Activated naive CD8-positive, alpha-beta T cell treated with anti-CD3 and anti-CD28 coated beads, Interleukin-2, amount 10 ng/mL, durations not matched to agents 7 days and 5 days (primary cell): ENCODE measurements at regions not wholly inside any gene's neighbourhood (a gene's known extent, or its start where the extent isn't known, plus 50 kb on each side); places are given as distances from the start of the nearest gene placed in this dataset.
"Not testable (repeated sequence)": the region's sequence is repeated elsewhere in the genome, so short reads cannot be mapped to it uniquely, and the experiment has no call there.

Source experiments
- ATAC-seq: fragments of 150-1000 bp; cut with Tn5 transposase; one replicate; pipeline ENCODE4 v1.10.0; 2021; ENCODE audit warnings: low read depth, moderate library complexity
- POLR2A ChIA-PET: fragments of 350-600 bp; sonication (Branson Sonifier 250); formaldehyde crosslinking; loops from one replicate; lab custom pipeline; 2021; ENCODE audit warnings: antibody characterized with exemption; lab: Charles Lee
- DNase-seq: peaks from one replicate; pipeline ENCODE4 v3.0.0; 2021
- H3K27ac Mint-ChIP-seq: one replicate; pipeline ENCODE4 v1.8.0; 2022; ENCODE audit warnings: mild to moderate bottlenecking, mixed read lengths
- H3K27me3 Mint-ChIP-seq: one replicate; pipeline ENCODE4 v1.8.0; 2022; ENCODE audit warnings: mild to moderate bottlenecking, moderate library complexity, mixed read lengths
- H3K36me3 Mint-ChIP-seq: one replicate; pipeline ENCODE4 v1.8.0; 2021; ENCODE audit warnings: mild to moderate bottlenecking, mixed read lengths
- H3K4me1 Mint-ChIP-seq: one replicate; pipeline ENCODE4 v1.8.0; 2021; ENCODE audit warnings: mixed read lengths
- H3K4me3 Mint-ChIP-seq: one replicate; pipeline ENCODE4 v1.8.0; 2022; ENCODE audit warnings: mild to moderate bottlenecking, moderate library complexity, mixed read lengths
- H3K9me3 Mint-ChIP-seq: one replicate; pipeline ENCODE4 v1.8.0; 2021; ENCODE audit warnings: mixed read lengths

GRCh38 chr9:39463696-39464095 is 108.2 kb downstream of the SPATA31A1 start:
- H3K27me3 Mint-ChIP-seq, POLR2A ChIA-PET, H3K27ac Mint-ChIP-seq, ATAC-seq, H3K36me3 Mint-ChIP-seq, H3K9me3 Mint-ChIP-seq, DNase-seq, H3K4me1 Mint-ChIP-seq: not testable (repeated sequence)
- peak overlapping the region; percentile 95 for H3K4me3 Mint-ChIP-seq

- peak; percentile 75 for DNase-seq
- H3K4me1 Mint-ChIP-seq, POLR2A ChIA-PET, H3K27me3 Mint-ChIP-seq, H3K9me3 Mint-ChIP-seq, H3K36me3 Mint-ChIP-seq: not testable (repeated sequence)
- ATAC-seq = peak; percentile 99
- Mint-ChIP-seq H3K27ac (peak overlapping the region; percentile 88), H3K4me3 (peak overlapping the region; percentile 95)
Observed at GRCh38 chr9:39464122-39464777, 108.8 kb downstream of the SPATA31A1 start.

- H3K9me3 Mint-ChIP-seq, ATAC-seq, H3K27ac Mint-ChIP-seq, H3K36me3 Mint-ChIP-seq, H3K27me3 Mint-ChIP-seq, DNase-seq, H3K4me1 Mint-ChIP-seq, POLR2A ChIA-PET, H3K4me3 Mint-ChIP-seq: not testable (repeated sequence)
Observed at GRCh38 chr9:39474499-39474898, 119.0 kb downstream of the SPATA31A1 start.

- H3K27me3 Mint-ChIP-seq, POLR2A ChIA-PET, H3K4me3 Mint-ChIP-seq, H3K27ac Mint-ChIP-seq, DNase-seq, ATAC-seq, H3K9me3 Mint-ChIP-seq, H3K4me1 Mint-ChIP-seq, H3K36me3 Mint-ChIP-seq: not testable (repeated sequence)
Observed at GRCh38 chr9:39483073-39483472, 127.6 kb downstream of the SPATA31A1 start.

GRCh38 chr9:39483880-39484279 is 128.4 kb downstream of the SPATA31A1 start:
- DNase-seq, H3K4me1 Mint-ChIP-seq, POLR2A ChIA-PET, H3K36me3 Mint-ChIP-seq, H3K9me3 Mint-ChIP-seq, ATAC-seq, H3K27me3 Mint-ChIP-seq, H3K4me3 Mint-ChIP-seq, H3K27ac Mint-ChIP-seq: not testable (repeated sequence)

- H3K27ac Mint-ChIP-seq, POLR2A ChIA-PET, H3K4me1 Mint-ChIP-seq, DNase-seq, ATAC-seq, H3K36me3 Mint-ChIP-seq, H3K27me3 Mint-ChIP-seq, H3K9me3 Mint-ChIP-seq, H3K4me3 Mint-ChIP-seq: not testable (repeated sequence)
Observed at GRCh38 chr9:39484292-39484691, 128.8 kb downstream of the SPATA31A1 start.

GRCh38 chr9:39487477-39487876 is 132.0 kb downstream of the SPATA31A1 start:
- H3K27ac Mint-ChIP-seq, DNase-seq, H3K27me3 Mint-ChIP-seq, POLR2A ChIA-PET, H3K4me1 Mint-ChIP-seq, ATAC-seq, H3K36me3 Mint-ChIP-seq, H3K4me3 Mint-ChIP-seq, H3K9me3 Mint-ChIP-seq: not testable (repeated sequence)

- DNase-seq, H3K9me3 Mint-ChIP-seq, H3K4me3 Mint-ChIP-seq, H3K27me3 Mint-ChIP-seq, H3K27ac Mint-ChIP-seq, POLR2A ChIA-PET, ATAC-seq, H3K4me1 Mint-ChIP-seq, H3K36me3 Mint-ChIP-seq: not testable (repeated sequence)
Observed at GRCh38 chr9:39496248-39496647, 140.8 kb downstream of the SPATA31A1 start.

GRCh38 chr9:39503178-39503577 is 147.7 kb downstream of the SPATA31A1 start:
- H3K36me3 Mint-ChIP-seq, ATAC-seq, H3K4me1 Mint-ChIP-seq, DNase-seq, POLR2A ChIA-PET, H3K27ac Mint-ChIP-seq, H3K27me3 Mint-ChIP-seq, H3K4me3 Mint-ChIP-seq, H3K9me3 Mint-ChIP-seq: not testable (repeated sequence)

- H3K27ac Mint-ChIP-seq, DNase-seq, H3K27me3 Mint-ChIP-seq, H3K9me3 Mint-ChIP-seq, H3K4me3 Mint-ChIP-seq, H3K36me3 Mint-ChIP-seq, H3K4me1 Mint-ChIP-seq, ATAC-seq, POLR2A ChIA-PET: not testable (repeated sequence)
Observed at GRCh38 chr9:39527387-39528029, 172.0 kb downstream of the SPATA31A1 start.

- H3K27ac Mint-ChIP-seq, DNase-seq, H3K9me3 Mint-ChIP-seq, ATAC-seq, H3K36me3 Mint-ChIP-seq, H3K4me3 Mint-ChIP-seq, H3K4me1 Mint-ChIP-seq, POLR2A ChIA-PET, H3K27me3 Mint-ChIP-seq: not testable (repeated sequence)
Observed at GRCh38 chr9:39532597-39532996, 177.1 kb downstream of the SPATA31A1 start.

- ATAC-seq, POLR2A ChIA-PET, H3K36me3 Mint-ChIP-seq, H3K9me3 Mint-ChIP-seq, DNase-seq, H3K27me3 Mint-ChIP-seq, H3K4me1 Mint-ChIP-seq, H3K27ac Mint-ChIP-seq, H3K4me3 Mint-ChIP-seq: not testable (repeated sequence)
Observed at GRCh38 chr9:39533001-39533762, 177.7 kb downstream of the SPATA31A1 start.

- H3K9me3 Mint-ChIP-seq, H3K4me3 Mint-ChIP-seq, H3K27me3 Mint-ChIP-seq, DNase-seq, H3K36me3 Mint-ChIP-seq, H3K4me1 Mint-ChIP-seq, POLR2A ChIA-PET, H3K27ac Mint-ChIP-seq, ATAC-seq: not testable (repeated sequence)
Observed at GRCh38 chr9:39533763-39534548, 178.5 kb downstream of the SPATA31A1 start.
